ENCODE measurements at regions not wholly inside any gene's neighbourhood (a gene's known extent, or its start where the extent isn't known, plus 50 kb on each side); places are given as distances from the start of the nearest gene placed in this dataset.

DNA sequence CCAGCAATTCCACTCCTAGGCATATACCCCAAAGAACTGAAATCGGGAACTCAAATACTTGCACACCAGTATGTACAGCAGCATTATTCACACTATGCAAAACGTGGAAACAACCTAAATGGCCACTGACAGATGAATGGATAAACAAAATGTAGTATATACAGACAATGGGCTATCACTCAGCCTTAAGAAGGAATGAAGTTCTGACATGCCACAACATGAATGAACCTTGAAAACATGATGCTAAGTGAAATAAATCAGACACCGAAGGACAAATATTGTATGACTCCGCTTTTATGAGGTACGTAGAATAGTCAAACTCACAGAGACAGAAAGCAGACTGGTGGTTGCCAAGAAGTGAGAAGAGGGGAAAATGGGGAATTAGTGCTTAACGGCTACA, 59.1 kb upstream of the CCN6 start:
- H2BK15ac ChIP-seq (ENCODE audit: low read depth, low read length), result no peak overlapping the region
- H4K20me1 ChIP-seq (ENCODE audit: control insufficient read depth, insufficient read depth, insufficient read length), result no peaks in the 10 kb centered on the region
- no peaks in the 10 kb centered on the region for H3K27me3 ChIP-seq (ENCODE audit: insufficient read depth, low read length)
- no peak overlapping the region for H3K4me3 Mint-ChIP-seq
- H2AK5ac ChIP-seq (ENCODE audit: insufficient read length, low read length), result no peak overlapping the region
- no peak overlapping the region for H3K27ac Mint-ChIP-seq
- no peak overlapping the region for H2AFZ ChIP-seq (ENCODE audit: low read length)
- no peaks in the 10 kb centered on the region for H3K9me3 ChIP-seq (ENCODE audit: control insufficient read depth, low read depth, low read length)
- H2BK120ac ChIP-seq (ENCODE audit: low read depth, low read length, poor library complexity, severe bottlenecking), result no peak overlapping the region
- no peak overlapping the region for H3K9ac ChIP-seq (ENCODE audit: extremely low read depth, insufficient read length, low read length)
- H4K8ac ChIP-seq (replicated peaks; ENCODE audit: insufficient read length, low read depth, low read length), result no peak overlapping the region
- H3K4me2 ChIP-seq (ENCODE audit: insufficient read depth, insufficient read length, low read length), result no peak overlapping the region
- DNase-seq, result no peak
- H3K4me1 ChIP-seq (ENCODE audit: insufficient read depth, low read length), result no peaks in the 10 kb centered on the region; the same call in 1 of the 2 replicates
- no peak overlapping the region for H2BK5ac ChIP-seq (ENCODE audit: insufficient read length, low read length)
- no peak overlapping the region for H4K5ac ChIP-seq (ENCODE audit: insufficient read length, low read depth, low read length)
- no peaks in the 10 kb centered on the region for H3K23me2 ChIP-seq (ENCODE audit: insufficient read length, low read depth, low read length, poor library complexity, severe bottlenecking)
- TF ChIP-seq, protein P1, sequence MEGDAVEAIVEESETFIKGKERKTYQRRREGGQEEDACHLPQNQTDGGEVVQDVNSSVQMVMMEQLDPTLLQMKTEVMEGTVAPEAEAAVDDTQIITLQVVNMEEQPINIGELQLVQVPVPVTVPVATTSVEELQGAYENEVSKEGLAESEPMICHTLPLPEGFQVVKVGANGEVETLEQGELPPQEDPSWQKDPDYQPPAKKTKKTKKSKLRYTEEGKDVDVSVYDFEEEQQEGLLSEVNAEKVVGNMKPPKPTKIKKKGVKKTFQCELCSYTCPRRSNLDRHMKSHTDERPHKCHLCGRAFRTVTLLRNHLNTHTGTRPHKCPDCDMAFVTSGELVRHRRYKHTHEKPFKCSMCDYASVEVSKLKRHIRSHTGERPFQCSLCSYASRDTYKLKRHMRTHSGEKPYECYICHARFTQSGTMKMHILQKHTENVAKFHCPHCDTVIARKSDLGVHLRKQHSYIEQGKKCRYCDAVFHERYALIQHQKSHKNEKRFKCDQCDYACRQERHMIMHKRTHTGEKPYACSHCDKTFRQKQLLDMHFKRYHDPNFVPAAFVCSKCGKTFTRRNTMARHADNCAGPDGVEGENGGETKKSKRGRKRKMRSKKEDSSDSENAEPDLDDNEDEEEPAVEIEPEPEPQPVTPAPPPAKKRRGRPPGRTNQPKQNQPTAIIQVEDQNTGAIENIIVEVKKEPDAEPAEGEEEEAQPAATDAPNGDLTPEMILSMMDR (conservative IDR thresholded peaks at IDR 0.05), result no peak
- H3K79me1 ChIP-seq (ENCODE audit: insufficient read depth, low read depth, low read length, poor library complexity, severe bottlenecking), result no peaks in the 10 kb centered on the region
- no peak overlapping the region for H3K56ac ChIP-seq (ENCODE audit: insufficient read length, low read depth, low read length)
- no peak overlapping the region for H3K14ac ChIP-seq (ENCODE audit: insufficient read depth, low read length)
- no CpG with 5 or more reads among the region's 6 CpGs for WGBS (ENCODE audit: extremely low coverage, insufficient read length, low lambda C conversion rate)
- H3K18ac ChIP-seq (ENCODE audit: insufficient read length, low read depth, low read length), result no peak overlapping the region
- no peaks in the 10 kb centered on the region for H3K9me3 Mint-ChIP-seq
- H3K79me2 ChIP-seq (ENCODE audit: insufficient read depth, low read length), result no peaks in the 10 kb centered on the region
- no peak overlapping the region for H3K27ac ChIP-seq (ENCODE audit: insufficient read length, low read depth, low read length)
- H3K36me3 Mint-ChIP-seq (ENCODE audit: insufficient read depth in 1 of 3, low read depth in 3 of 3), result no peaks in the 10 kb centered on the region
- H3K23ac ChIP-seq (ENCODE audit: insufficient read length, low read depth, low read length), result no peak overlapping the region
- H3K27me3 Mint-ChIP-seq (ENCODE audit: low read depth), result peaks cover 6% of the 10 kb centered on the region
- no peak overlapping the region for H3K4ac ChIP-seq (ENCODE audit: low read depth, low read length)
- no peak overlapping the region for H2BK12ac ChIP-seq (ENCODE audit: insufficient read length, low read depth, low read length)
- no peak overlapping the region for H4K91ac ChIP-seq (ENCODE audit: insufficient read length, low read depth, low read length)
- no peak overlapping the region for H3T11ph ChIP-seq (ENCODE audit: low read length)
- H3K4me1 Mint-ChIP-seq, result peaks cover 15 to 17% of the 10 kb centered on the region in 2 experiments
- no peak overlapping the region for H2BK20ac ChIP-seq (ENCODE audit: low read depth, low read length, poor library complexity, severe bottlenecking)

Data from H9 (cell line).